NCI-H2227 (cell line): ENCODE measurements at regions not wholly inside any gene's neighbourhood (a gene's known extent, or its start where the extent isn't known, plus 50 kb on each side); places are given as distances from the start of the nearest gene placed in this dataset.

Source experiments
- DNase-seq: peaks from one replicate; lab custom pipeline; 2025; ENCODE audit not compliant: unreplicated experiment; lab: John Stamatoyannopoulos, UW

GRCh38 chr13:99436686-99437416 is 64.4 kb upstream of the TM9SF2 start:
- DNase-seq = peak; percentile 86

- DNase-seq = no peak
Measured at GRCh38 chr13:99439048-99439447, 62.2 kb upstream of the TM9SF2 start.

GRCh38 chr13:99439850-99440604 is 61.2 kb upstream of the TM9SF2 start:
- DNase-seq = no peak

GRCh38 chr13:99442273-99442895 is 58.9 kb upstream of the TM9SF2 start:
- peak; percentile 61 for DNase-seq

GRCh38 chr13:99446242-99446641 is 55.0 kb upstream of the TM9SF2 start:
- DNase-seq = no peak

- DNase-seq = no peak
Measured at GRCh38 chr13:99448546-99448945, 52.7 kb upstream of the TM9SF2 start.

- no peak for DNase-seq
Measured at GRCh38 chr13:99450416-99450815, 50.9 kb upstream of the TM9SF2 start.
